GM19468 (cell line): ENCODE measurements at regions not wholly inside any gene's neighbourhood (a gene's known extent, or its start where the extent isn't known, plus 50 kb on each side); places are given as distances from the start of the nearest gene placed in this dataset.

ENCODE experiments used
- ATAC-seq: cut with Tn5 transposase; IDR thresholded peaks from one replicate; pipeline ENCODE4 v1.9.1; 2021; ENCODE audit warnings: mild to moderate bottlenecking, moderate library complexity, moderate number of reproducible peaks; ENCODE audit not compliant: unreplicated experiment; ENCODE audit errors: extremely low read depth

DNA sequence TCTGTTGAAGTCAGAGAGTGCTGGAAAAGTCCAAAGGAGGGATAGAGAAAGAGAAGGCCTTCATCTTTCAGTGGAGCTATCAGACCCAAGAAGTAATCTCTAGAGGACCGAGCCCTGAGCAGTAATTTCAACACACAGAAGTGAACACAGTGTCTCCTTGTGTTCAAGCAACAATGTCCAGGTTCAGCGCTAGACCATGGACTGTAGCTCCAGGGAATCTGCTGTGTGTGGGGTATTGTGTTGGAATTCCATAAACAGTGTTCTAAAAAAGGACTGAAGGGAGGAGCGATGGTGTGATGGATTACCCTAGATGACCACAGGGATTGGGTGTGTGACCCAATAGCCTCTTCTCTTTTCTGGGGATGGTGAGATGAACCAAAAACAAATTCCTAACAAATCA lies 165.9 kb downstream of the BLID start:
- no peak for ATAC-seq

DNA sequence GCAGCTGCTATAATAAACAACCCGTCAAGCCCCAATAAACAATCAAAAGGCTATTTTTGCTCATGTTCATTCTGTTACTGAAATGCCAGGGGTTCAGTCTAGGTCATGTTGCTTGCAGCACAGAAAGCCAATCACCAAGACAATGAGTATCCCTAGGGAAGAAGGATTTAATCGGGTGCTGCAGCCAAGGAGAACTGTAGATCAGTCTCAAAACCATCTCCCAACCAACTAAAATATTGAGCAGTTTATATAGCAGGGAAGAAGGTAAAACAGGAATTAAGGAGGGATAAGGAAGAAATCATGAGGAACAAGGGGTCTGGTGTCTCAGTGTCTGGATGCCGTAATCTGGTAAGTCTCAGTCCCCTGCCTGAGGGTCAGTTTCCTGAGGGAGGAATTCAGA lies 169.5 kb downstream of the BLID start:
- ATAC-seq: no peak

DNA sequence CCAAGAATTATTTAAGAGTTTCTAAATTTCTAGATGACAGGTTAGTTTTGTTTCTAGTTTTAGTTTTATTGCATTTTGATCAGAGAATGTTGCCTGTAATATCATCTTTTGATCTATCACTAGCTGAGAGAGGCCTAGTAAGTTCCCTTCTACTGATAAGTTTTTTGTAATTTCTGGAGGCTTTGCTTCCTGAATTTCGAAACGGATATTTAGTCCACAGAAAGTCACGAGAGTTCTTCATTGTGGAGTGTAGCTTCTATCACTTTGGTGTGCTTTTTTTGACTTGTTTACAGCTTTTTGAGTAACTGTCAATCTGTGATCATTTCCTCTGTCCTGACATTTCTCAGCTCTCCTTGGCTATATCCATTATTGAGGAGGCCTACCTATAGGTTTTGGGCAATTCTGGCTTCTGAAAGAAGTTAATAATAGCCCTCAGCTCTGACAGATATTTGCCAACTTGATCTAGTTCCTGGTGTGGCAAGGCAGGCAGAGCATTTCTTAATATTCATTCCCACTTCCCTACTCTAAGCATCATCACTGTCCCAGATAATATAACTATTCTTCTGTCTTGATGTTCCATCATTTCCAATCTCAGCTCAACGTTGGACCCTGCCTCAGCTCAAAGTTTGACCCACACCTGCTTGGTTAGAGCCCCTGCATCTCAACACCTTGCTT lies 171.3 kb downstream of the BLID start:
- no peak for ATAC-seq

DNA sequence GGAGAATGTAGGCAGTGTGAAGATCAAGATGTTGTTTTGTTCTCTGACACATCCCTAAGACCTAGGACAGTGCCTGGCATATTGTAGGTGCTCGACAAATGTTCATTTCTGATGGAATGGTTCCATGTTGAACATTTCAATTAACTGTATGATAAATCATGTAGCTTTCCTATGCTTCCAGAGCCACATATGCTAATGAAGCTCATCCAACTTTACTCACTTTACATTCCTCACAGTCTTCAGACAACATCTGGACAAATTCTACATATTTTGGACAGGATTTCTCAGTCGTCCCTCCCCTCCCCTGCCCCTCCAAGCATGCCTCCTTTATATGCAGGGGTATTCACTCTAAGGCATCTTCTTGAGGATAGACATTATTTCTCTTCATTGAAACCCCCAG lies 177.9 kb downstream of the BLID start:
- ATAC-seq: no peak

DNA sequence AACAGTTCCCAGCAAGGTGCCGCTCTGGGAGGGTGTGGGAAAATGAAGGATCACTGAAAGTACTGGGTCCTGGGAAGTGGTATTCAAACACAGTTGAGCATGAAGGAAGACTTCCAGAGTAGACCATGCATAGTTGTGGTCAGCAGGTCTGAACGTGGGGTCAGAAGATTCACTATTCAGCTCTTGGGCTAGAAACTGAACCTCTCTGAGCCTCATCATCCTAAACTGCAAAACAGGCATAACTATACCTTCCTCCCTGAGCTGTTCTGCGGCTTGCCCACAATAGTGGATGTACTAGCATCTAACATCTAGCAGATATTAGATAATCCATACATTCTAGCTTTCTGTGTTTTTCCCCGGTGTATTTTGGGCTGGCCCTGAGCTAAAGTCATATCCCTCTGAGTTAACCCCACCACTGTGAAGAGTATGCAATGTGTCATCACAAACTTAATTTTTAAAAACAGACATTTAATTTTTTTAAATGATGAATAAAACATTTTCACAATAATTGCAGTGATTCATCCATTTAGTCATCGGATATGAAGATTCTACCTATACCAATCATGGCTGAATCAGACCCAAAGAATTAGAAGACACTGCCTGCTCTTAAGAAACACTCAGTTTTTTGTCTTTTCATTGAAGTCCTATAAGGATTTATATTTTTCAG lies 179.1 kb downstream of the BLID start:
- ATAC-seq: no peak

DNA sequence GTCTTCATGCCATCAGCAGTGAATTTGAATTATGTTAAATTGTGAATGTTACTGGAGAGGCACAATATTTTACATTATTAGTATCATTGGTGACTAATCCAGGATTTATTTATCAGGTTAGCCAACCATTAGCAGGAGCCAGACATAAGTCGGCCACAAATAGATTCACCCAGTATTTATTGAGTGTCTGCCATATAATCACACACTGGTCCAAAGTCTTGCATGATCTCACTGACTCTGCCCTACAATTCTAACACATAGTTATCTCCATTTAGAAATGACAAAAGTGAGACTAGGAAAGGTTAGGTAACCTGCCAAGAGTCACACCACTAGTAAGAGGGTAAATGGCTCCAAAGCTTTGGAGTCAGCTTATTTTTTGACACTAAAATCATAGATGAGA lies 179.6 kb downstream of the BLID start:
- ATAC-seq: no peak

DNA sequence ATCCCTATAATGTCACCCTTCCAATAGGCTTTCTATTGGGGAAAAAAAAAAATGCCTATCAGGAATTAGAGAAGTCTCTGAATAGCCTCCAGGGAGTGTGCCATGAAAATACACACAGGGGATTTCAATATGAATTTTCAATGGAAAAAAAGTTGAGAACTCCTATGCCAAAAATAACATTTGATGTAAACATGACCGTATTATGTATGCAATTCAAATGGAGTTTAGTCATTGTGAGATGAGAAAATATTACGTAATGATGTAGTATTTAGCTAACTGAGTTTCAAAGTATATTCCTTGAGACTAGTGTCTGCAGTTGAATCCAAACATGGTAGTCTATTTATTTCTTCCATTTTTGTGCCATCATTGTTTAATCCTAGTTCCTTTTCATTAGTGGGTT lies 182.3 kb downstream of the BLID start:
- ATAC-seq: no peak

DNA sequence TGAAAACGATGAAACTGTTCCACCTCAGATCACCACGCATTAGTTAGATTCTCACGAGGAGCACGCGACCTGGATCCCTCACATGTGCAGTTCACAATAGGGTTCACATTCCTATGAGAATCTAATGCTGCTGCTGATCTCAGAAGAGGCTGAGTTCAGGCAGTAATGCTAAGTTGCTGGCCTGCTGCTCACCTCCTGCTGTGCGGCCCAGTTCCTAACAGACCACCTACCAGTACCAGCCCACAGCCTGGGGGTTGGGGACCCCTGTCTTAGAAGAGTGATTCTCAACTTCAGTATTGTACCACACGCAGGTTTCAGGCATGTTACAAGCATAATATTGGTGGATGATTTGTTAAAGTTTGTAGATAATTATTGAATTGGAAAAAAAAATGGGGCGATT lies 182.7 kb downstream of the BLID start:
- no peak for ATAC-seq

DNA sequence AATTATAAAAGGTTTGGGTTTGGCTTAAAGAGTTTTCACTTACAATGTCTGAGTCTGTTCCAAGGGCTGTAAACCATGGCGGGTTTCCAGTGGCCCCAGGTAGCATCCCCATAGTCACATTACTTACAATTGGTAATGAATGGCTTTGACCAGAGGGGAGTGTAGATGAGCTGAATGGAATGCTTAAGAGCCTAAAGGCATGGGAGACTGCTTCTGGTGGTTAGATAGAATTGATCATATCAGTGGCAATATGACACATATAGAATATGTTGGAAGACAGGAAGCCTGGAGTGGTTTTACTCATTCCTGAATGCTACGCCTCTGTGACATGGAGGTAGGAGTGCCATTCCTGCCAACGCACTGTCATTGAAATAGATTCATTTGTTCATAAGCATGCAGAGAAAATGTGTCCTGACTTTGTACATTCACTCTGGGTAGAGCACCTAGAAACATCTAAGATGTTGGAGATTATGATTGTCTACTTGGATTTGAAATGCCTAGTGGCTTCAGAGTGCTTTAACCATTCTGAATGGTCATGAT lies 183.3 kb downstream of the BLID start:
- no peak for ATAC-seq

DNA sequence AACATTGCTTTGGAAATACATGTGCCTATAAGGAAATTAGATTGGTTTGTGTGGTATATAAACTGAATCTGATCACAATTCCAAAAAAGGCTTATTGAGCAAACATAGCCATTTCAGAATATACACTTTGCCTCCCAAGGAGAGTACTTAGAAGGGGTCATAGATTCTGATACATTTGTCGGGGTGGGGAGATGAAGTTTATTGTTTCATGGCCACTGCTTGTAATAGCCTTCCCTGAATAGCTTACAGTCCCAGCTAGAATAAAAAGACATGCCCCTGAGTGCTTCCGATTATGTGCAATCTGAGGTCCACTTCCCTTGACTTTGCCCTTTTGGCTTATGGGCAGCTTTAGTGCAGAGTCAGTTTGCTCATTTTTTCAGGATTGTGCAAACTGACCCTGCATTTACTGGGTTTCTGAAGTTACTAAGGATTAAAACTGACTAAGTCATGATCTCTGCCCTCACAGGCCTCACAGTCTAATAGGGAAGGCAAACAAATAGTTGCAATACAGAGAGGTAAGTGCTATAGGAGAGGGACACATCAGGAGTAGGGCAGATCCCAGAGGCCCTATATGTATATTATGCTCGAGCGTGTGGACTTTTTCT lies 184.2 kb downstream of the BLID start:
- ATAC-seq: no peak

DNA sequence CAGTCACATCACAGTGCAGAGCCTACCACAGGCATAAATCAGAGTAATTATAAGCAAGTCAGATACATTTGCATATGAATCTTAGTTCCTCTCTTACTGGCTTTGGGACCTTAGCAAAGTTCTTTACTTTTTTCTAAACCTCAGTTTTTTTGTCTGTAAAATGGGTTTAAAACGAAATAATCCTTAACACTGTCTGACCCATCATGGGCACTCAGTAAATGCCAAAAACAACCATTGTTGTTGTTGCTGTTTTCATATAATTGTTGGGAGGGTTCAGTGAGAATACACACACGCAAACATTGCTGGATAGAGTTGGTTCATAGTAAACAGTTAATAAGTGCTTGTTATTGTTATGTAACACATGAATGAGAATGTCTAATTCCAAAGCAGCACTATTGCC lies 184.9 kb downstream of the BLID start:
- ATAC-seq: no peak

DNA sequence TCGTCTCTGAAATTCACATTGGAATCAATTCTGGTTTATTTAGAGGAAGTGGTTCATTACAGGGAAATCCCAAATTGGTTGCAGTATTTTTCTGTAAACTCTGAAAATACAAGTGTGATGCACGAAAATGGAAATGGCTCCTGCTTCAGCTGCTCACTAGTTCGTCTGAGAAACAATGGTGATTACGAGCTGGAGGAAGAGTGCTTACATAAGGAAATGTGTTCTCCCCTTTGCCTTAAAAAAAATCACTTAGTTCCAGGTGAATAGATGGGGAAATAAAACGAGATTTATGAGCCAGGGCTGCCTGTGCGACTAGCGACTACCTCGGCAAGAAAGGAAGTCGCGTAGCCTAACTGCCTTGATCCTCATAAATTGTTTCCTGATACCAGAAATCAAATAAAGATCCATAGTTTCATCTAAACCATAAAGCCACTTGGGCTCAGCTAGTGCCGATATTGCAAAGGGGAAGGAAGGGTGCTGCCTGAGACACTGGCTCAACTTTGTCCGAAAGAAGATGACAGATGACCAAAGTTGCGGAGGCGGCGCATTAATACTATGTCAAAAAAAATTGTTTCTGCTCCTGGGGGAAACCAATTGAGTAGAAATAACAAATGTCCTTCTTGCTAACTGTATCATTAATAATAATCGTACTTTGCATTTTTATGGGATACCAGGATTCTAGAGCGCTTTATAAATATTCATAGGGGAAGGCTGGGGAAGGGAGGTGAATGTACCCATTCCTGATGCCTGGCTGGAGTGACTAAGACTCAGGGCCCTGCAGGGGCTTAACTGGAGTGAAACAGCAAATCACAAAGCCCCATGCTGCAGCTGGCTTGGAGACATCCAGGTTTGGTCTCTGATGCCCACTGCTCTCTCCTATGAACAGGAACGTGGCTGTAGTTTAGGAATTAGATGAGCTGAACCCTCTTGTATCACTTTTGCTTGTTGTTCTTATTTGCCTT lies 185.7 kb downstream of the BLID start:
- ATAC-seq: no peak

DNA sequence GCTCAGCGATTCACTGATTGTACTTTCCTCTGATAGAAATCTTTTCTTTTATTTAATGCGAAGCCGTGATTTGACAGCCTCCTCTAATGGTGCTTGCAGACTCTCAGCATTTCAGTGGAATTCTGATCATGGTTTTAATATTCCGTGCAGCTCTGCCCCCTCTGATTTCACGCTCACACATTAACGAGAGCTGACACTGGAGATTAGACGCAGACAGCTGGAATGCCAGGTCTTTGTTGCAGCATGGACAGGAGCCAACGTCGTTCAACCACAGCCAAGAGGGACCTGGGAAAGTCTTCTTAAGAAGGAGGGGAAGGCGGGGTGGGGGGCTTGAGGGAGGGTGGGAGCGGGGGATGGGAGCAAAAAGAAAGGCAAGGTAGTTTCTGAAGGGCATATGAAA lies 186.4 kb downstream of the BLID start:
- no peak for ATAC-seq

DNA sequence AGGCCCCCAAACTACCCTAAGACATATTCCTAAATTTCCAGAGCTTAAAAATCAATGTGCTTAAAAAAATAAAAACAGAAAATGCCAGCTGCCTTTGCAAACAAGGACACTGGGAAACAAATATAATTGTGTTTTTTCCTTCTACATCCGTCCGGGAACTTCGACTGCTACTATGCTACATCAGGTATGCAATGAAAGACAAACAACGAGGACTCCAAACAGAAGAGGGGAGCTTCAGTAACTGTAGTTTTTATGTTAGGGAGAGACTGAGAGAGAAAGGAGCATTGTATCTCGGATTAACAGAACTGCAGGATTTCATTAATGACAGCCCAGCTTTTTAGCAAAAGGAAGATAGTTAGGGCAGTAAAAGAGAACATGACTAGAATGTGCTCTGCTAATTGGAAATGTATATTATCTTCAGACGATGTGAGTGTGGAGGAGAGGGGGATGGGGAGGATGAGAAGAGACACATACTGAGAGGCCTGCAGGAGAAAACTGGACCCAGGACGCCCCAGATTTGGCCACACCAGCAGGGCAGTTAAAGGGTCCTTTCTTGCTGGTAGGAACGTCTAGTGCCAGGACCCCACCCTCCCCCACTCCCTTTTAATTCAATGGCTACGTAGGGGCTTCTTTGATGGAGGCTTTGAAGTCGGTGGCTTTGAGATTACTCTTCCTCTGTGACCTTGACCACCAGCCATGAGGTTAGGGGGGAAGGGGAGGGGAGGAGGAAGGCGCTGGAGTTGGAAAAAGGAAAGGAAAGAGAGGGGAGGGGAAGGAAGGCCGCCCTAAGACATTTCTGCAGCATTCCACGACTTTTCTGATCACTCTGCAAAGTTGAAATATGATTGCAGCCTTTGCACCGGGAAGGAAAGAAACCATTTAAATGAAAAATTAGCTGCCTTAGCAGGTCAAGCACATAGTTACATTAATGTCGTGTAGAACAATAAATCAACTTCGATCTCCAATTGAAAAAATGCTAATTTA lies 187.1 kb downstream of the BLID start:
- ATAC-seq: no peak

DNA sequence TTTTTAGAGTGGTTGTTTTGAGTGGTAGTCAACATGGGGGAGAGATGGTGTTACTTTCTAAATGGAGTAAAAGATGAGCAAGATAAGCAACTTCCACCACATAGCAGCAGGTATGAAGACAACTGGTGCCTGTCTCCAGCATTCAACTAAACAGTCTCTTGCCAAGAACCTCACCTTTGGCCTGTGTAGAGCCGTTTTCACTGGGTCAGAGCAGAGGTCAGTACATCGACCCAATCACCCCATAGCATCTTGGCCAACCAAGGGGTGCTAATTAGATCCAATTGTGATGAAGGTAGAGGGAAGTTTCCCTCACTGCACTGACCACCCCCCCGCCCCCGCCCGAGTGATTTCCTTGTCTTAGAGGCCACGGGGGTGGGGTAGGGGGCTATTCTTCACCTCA lies 188.2 kb downstream of the BLID start:
- no peak for ATAC-seq

DNA sequence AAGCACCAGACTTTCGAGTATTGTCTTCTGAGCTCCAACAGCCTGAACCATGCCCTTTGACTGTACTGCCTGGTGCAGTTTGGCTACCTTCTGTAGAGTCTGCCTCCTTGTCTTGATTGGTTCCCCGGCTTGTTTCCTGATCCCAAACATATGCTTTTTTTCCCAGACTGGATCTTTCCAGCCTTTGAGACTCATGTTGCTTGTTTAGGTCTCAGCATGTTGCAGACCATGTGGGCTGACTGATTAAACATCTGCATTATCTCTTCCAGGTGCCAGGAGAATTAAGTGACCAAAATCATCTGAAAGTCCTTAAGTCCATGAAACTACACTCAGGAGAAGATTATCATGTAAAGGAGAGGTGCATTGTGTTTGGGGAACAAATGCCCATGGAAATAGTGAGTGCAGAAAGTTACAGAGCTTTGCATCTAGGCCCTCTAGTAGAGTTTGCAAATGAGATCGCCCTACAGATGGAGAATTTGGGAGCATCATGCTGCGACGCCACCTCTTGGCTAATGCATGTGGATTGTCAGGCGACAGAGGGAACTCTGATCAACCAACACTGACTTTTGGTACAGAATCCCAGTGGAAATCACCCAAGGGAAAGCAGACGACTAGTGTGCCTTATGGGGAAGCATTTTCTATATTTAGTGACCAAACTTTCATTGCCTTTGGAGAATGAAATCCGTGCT lies 188.8 kb downstream of the BLID start:
- no peak for ATAC-seq

DNA sequence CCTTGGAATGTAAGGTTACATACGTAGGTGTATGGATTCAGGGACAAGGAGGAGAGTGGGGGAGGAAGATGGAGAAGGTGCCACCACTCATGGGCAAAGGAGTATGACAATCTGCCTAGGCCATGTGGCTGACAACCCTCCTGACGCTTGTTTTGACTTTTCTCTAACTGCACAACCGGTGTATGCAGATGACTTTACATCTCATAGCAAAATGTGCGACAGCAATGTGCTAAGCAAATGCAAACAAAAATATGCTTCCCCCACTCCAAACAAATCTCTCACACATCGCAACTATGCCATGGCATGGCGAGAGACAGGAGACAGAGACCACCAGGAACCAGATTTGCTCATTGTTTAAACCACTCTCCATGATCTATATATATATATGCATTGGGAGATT lies 191.8 kb downstream of the BLID start:
- ATAC-seq: no peak

DNA sequence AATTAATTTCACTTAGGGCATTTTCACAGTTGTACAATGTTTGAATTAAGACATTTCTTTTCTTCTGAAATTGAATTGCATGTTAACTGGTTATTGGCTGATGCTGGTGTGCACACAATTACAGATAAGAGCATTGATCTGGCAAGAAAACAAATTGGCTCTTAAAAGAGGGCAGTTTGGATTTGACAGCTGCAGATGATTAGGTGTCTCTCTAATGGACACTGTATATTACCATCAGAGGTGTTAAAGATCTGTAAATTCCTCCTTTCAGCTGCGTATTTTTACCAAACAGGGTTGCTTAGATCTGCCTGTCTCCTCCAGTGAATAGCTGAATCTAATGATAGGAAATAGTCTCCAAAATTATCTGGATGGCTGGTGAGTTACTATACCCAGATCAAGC lies 198.5 kb downstream of the BLID start:
- no peak for ATAC-seq
